H9 (cell line): ENCODE measurements at regions not wholly inside any gene's neighbourhood (a gene's known extent, or its start where the extent isn't known, plus 50 kb on each side); places are given as distances from the start of the nearest gene placed in this dataset.

Experiments used
- DNase-seq: peaks from one replicate; pipeline ENCODE4 v3.0.0-alpha.2; 2017
- H2AFZ ChIP-seq: one replicate; pipeline ENCODE4 v1.6.1; 2013; ENCODE audit warnings: mild to moderate bottlenecking, low read length, control low read depth, moderate library complexity
- H2AK5ac ChIP-seq: 2 replicates; pipeline ENCODE4 v1.6.1; 2013; ENCODE audit warnings: low read length, control low read depth, mixed read lengths; ENCODE audit not compliant: insufficient read length
- H2BK120ac ChIP-seq: one replicate; pipeline ENCODE4 v1.6.1; 2013; ENCODE audit warnings: low read depth, mild to moderate bottlenecking, low read length, control low read depth, inconsistent platforms; ENCODE audit not compliant: poor library complexity, severe bottlenecking
- H2BK12ac ChIP-seq: 2 replicates; pipeline ENCODE4 v1.6.1; 2013; ENCODE audit warnings: low read length, control low read depth, mixed read lengths, low read depth; ENCODE audit not compliant: insufficient read length
- H2BK15ac ChIP-seq: 2 replicates; pipeline ENCODE4 v1.6.1; 2013; ENCODE audit warnings: low read depth, low read length, control low read depth
- H2BK20ac ChIP-seq: one replicate; pipeline ENCODE4 v1.6.1; 2013; ENCODE audit warnings: low read depth, mild to moderate bottlenecking, low read length, control low read depth, inconsistent platforms; ENCODE audit not compliant: poor library complexity, severe bottlenecking
- H2BK5ac ChIP-seq: 2 replicates; pipeline ENCODE4 v1.6.1; 2013; ENCODE audit warnings: low read length, control low read depth, mixed read lengths; ENCODE audit not compliant: insufficient read length
- H3K14ac ChIP-seq: 2 replicates; pipeline ENCODE4 v1.6.1; 2013; ENCODE audit warnings: low read length, control low read depth; ENCODE audit not compliant: insufficient read depth
- H3K18ac ChIP-seq: 2 replicates; pipeline ENCODE4 v1.6.1; 2013; ENCODE audit warnings: low read depth, mild to moderate bottlenecking, mixed read lengths, low read length, control low read depth; ENCODE audit not compliant: insufficient read length
- H3K23ac ChIP-seq: 2 replicates; pipeline ENCODE4 v1.6.1; 2013; ENCODE audit warnings: low read length, control low read depth, mixed read lengths, low read depth; ENCODE audit not compliant: insufficient read length
- H3K23me2 ChIP-seq: 2 replicates; pipeline ENCODE4 v1.6.1; 2013; ENCODE audit warnings: low read depth, mild to moderate bottlenecking, mixed read lengths, low read length, control low read depth; ENCODE audit not compliant: insufficient read length, poor library complexity, severe bottlenecking
- H3K27ac ChIP-seq: 2 replicates; pipeline ENCODE4 v1.5.1; 2013; ENCODE audit warnings: low read length, control low read depth, mixed read lengths, low read depth; ENCODE audit not compliant: insufficient read length
- H3K27me3 ChIP-seq: 2 replicates; pipeline ENCODE4 v1.6.1; 2013; ENCODE audit warnings: low read length, control low read depth, inconsistent platforms; ENCODE audit not compliant: insufficient read depth
- H3K4ac ChIP-seq: 2 replicates; pipeline ENCODE4 v1.6.1; 2013; ENCODE audit warnings: low read depth, mild to moderate bottlenecking, control low read depth, inconsistent platforms, low read length, moderate library complexity
- H3K4me1 ChIP-seq: 2 replicates; pipeline ENCODE4 v1.6.1; 2013; ENCODE audit warnings: low read length, control low read depth, inconsistent platforms; ENCODE audit not compliant: insufficient read depth
- H3K4me2 ChIP-seq: 2 replicates; pipeline ENCODE4 v1.6.1; 2013; ENCODE audit warnings: low read length, control low read depth, mixed read lengths; ENCODE audit not compliant: insufficient read length, insufficient read depth
- H3K56ac ChIP-seq: 2 replicates; pipeline ENCODE4 v1.6.1; 2013; ENCODE audit warnings: low read depth, mild to moderate bottlenecking, mixed read lengths, low read length, control low read depth; ENCODE audit not compliant: insufficient read length
- H3K79me1 ChIP-seq: 2 replicates; pipeline ENCODE4 v1.6.1; 2013; ENCODE audit warnings: low read depth, mild to moderate bottlenecking, moderate library complexity, low read length, control low read depth, inconsistent platforms; ENCODE audit not compliant: insufficient read depth, poor library complexity, severe bottlenecking
- H3K79me2 ChIP-seq: 2 replicates; pipeline ENCODE4 v1.6.1; 2013; ENCODE audit warnings: low read length, control low read depth, inconsistent platforms; ENCODE audit not compliant: insufficient read depth
- H3K9ac ChIP-seq: 2 replicates; pipeline ENCODE4 v1.6.1; 2013; ENCODE audit warnings: low read length, control low read depth, mixed read lengths; ENCODE audit not compliant: insufficient read length; ENCODE audit errors: extremely low read depth
- H3K9me3 ChIP-seq: one replicate; pipeline ENCODE4 v1.6.1; 2013; ENCODE audit warnings: low read depth, low read length, inconsistent platforms; ENCODE audit not compliant: control insufficient read depth
- H3T11ph ChIP-seq: one replicate; pipeline ENCODE4 v1.6.1; 2013; ENCODE audit warnings: mild to moderate bottlenecking, low read length, control low read depth, inconsistent platforms
- H4K20me1 ChIP-seq: one replicate; pipeline ENCODE4 v1.6.1; 2013; ENCODE audit not compliant: control insufficient read depth, insufficient read length, insufficient read depth
- H4K5ac ChIP-seq: 2 replicates; pipeline ENCODE4 v1.6.1; 2013; ENCODE audit warnings: low read depth, mild to moderate bottlenecking, mixed read lengths, low read length, control low read depth; ENCODE audit not compliant: insufficient read length
- H4K8ac ChIP-seq: replicated peaks from 2 replicates; pipeline ENCODE4 v1.6.1; 2013; ENCODE audit warnings: low read length, control low read depth, mixed read lengths, low read depth; ENCODE audit not compliant: insufficient read length
- H4K91ac ChIP-seq: 2 replicates; pipeline ENCODE4 v1.6.1; 2013; ENCODE audit warnings: low read depth, mild to moderate bottlenecking, moderate library complexity, mixed read lengths, low read length, control low read depth; ENCODE audit not compliant: insufficient read length
- H3K27ac Mint-ChIP-seq, 3 experiments: 2 replicates in 2 of 3; 3 replicates in 1 of 3; pipeline ENCODE4 v1.8.0; 2020 to 2021; ENCODE audit warnings: mixed read lengths in 3 of 3, mild to moderate bottlenecking in 1 of 3, moderate library complexity in 1 of 3
- H3K27me3 Mint-ChIP-seq: 2 replicates; pipeline ENCODE4 v1.8.0; 2021; ENCODE audit warnings: low read depth, mild to moderate bottlenecking, moderate library complexity, mixed read lengths
- H3K36me3 Mint-ChIP-seq, 3 experiments: 2 replicates in 2 of 3; 3 replicates in 1 of 3; pipeline ENCODE4 v1.8.0; 2020 to 2021; ENCODE audit warnings: low read depth in 3 of 3, mixed read lengths in 3 of 3; ENCODE audit not compliant: insufficient read depth in 1 of 3
- H3K4me1 Mint-ChIP-seq, 2 experiments: 2 replicates each; pipeline ENCODE4 v1.8.0; 2020; ENCODE audit warnings: mixed read lengths in 2 of 2
- H3K4me3 Mint-ChIP-seq, 2 experiments: 2 replicates in 1 of 2; 3 replicates in 1 of 2; pipeline ENCODE4 v1.8.0; 2020 to 2021; ENCODE audit warnings: mild to moderate bottlenecking in 2 of 2, mixed read lengths in 2 of 2, moderate library complexity in 1 of 2
- H3K9me3 Mint-ChIP-seq, 2 experiments: 2 replicates in 1 of 2; 3 replicates in 1 of 2; pipeline ENCODE4 v1.8.0; 2020; ENCODE audit warnings: mild to moderate bottlenecking in 2 of 2, mixed read lengths in 2 of 2, moderate library complexity in 1 of 2
- CTCF ChIP-seq: fragments of 200-600 bp; sonication (generic); conservative IDR thresholded peaks from 3 replicates; pipeline ENCODE4 v1.8.0; 2021; ENCODE audit warnings: antibody characterized with exemption, mild to moderate bottlenecking

GRCh38 chr13:73388586-73388985 lies 329.8 kb downstream of the KLF5 start:
- no peak for DNase-seq
- Histone ChIP-seq H3K18ac (no peak overlapping the region), H3K79me2 (no peaks in the 10 kb centered on the region), H4K91ac (no peak overlapping the region), H3T11ph (no peak overlapping the region), H4K8ac (no peak overlapping the region), H2BK12ac (no peak overlapping the region), H4K5ac (no peak overlapping the region), H3K9me3 (no peaks in the 10 kb centered on the region), H3K14ac (no peak overlapping the region), H2AFZ (no peak overlapping the region), H2BK120ac (no peak overlapping the region), H3K23me2 (no peaks in the 10 kb centered on the region), H3K27me3 (no peaks in the 10 kb centered on the region), H3K4me1 (no peaks in the 10 kb centered on the region), H4K20me1 (no peaks in the 10 kb centered on the region), H2BK15ac (no peak overlapping the region), H3K4ac (no peak overlapping the region), H3K79me1 (no peaks in the 10 kb centered on the region), H3K4me2 (no peak overlapping the region), H2BK5ac (no peak overlapping the region), H3K23ac (no peak overlapping the region), H2BK20ac (no peak overlapping the region), H3K27ac (no peak overlapping the region), H3K9ac (no peak overlapping the region), H2AK5ac (no peak overlapping the region), H3K56ac (no peak overlapping the region)
- H3K4me1 Mint-ChIP-seq: no peaks in the 10 kb centered on the region
- TF ChIP-seq CTCF: no peak
- no peak overlapping the region for H3K4me3 Mint-ChIP-seq
- H3K27ac Mint-ChIP-seq: no peak overlapping the region
- no peaks in the 10 kb centered on the region for H3K27me3 Mint-ChIP-seq
- peaks cover 0 to 4% (median 0%) of the 10 kb centered on the region in 3 experiments; a peak in 1 of 7 replicates for H3K36me3 Mint-ChIP-seq
- H3K9me3 Mint-ChIP-seq: peaks cover 3 to 5% of the 10 kb centered on the region in 2 experiments; a peak in 3 of 5 replicates
